ENCODE measurements at regions not wholly inside any gene's neighbourhood (a gene's known extent, or its start where the extent isn't known, plus 50 kb on each side); places are given as distances from the start of the nearest gene placed in this dataset.
"Not testable (repeated sequence)": the region's sequence is repeated elsewhere in the genome, so short reads cannot be mapped to it uniquely, and the experiment has no call there.

DNA sequence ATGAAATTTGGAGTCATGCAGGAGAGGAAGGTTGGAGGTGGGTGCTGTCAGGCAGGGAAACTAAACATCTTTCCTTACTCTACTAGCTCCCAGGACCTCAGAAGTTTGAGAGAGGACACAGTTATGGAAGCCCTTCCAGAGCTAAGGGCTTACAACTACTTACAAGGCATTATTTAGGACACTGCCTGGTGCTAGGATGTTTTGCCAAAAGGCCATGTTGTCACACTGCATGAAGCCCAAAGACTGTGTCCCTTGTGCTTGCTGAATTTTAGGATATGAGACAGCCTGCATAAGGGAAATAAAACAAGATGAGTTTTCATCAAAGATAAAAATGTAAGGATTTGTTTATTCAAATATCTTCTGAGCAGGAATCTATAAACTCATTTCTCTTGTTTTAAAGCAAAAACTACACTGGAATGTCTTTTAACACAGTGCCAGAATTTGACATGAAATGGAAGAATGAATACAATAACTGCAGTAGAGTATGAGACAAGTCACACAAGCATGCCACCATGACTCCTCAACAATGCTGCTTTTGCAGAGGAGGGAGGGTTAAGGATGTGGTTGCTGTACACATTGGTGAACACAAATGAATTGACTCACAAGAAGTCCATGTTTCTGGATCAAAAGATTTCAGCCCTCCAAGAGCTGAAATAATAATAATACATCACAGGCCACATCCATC lies 258.4 kb downstream of the SPRY2 start:
- DNase-seq (ENCODE audit: low spot score): peak; percentile 38

DNA sequence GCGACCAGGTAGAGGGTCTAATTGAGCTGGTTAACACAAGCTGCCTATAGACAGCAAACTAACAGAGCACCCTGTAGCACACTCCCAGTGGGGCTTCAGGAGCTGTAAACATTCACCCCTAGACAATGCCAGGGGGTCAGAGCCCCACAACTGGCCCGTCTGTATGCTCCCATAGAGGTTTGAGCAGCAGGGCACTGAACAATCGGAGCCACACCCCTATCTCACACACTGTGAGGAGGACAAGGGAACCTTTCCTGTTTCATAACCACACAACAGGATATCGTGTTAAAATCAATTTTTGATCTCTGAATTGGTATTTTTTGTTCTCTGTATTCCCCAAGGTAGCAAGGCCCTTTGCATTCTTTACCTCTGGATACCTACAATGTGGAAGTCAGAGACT lies 266.1 kb downstream of the SPRY2 start:
- no peak for DNase-seq (ENCODE audit: low spot score)

DNA sequence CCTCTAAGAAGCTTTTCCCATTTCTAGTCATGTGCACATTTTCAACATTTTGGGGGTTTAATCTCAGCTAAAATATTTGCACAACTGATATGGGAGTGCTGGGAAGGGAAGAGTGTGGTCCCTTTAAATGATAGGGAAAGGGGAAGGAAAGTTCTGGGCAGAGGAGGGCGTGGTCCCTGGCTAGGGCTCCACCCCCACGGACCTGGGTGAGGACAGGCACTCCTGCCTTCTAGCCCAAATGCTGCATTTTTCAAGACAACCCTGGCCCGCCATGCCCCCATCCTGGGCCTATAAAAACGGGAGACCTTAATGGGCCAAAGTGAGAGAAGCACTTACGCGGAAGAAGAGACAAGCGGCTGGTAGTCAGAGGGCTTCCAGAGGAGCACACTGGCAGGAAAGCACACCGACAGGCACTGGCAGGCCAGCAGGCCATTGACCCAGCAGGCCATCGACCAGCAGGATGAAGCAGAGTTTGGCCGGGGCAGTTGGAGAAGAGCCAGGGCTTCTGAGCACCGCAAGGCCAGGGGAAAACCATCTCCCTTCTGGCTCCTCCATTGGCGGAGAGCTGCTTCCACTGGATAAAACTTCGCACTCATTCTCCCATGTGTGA lies 266.7 kb downstream of the SPRY2 start:
- DNase-seq (ENCODE audit: low spot score): no peak

DNA sequence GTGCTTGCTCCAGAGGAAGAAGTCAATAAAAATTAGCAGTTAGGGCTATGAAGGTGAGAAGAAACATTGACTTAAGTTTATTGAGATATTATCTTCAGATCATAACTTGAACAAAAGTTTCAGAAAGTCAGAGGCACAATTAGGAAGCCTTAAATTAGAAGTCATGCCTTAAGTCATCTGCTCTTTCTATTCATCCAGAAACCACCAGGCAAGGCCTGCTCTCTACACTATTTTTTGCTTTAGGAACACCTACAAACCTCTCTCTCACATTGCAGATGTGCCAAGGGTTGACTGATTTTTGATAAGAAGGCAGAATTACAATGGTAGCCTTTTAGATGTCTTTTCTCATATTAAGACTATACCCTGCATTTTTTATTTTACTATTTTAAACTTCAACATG lies 268.7 kb downstream of the SPRY2 start:
- no peak for DNase-seq (ENCODE audit: low spot score)

DNA sequence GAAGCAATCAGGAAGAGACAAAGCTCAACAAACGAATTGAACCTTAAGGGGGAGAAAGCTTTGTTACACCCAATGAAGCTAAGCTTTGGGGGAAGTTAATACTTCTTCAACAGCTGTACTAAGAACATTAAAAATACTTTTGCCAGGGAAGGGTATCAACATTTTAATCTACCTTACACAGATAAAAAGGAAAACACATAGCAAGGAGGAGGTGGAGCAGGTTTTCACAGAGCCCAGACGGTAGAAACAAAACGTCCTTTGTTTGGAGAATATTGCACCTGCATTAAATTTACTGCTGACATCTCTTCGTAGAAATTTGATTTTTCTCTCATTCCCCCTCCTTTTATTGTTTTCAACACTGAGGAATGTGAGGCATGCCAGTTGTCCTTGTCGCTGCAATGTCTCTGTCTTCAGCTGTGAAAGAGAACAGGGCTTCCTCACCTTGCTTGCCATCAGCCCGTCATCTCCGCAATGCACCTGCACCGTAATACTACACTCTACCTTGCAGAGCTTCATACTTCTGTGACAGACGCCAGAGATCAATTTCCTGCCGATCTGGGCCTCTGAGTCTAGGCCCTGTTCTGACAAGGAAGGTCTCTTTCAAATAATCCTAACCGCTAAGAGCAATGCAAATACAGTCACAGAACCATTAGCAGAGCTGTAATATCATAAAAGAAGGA lies 270.8 kb downstream of the SPRY2 start:
- no peak for DNase-seq (ENCODE audit: low spot score)

DNA sequence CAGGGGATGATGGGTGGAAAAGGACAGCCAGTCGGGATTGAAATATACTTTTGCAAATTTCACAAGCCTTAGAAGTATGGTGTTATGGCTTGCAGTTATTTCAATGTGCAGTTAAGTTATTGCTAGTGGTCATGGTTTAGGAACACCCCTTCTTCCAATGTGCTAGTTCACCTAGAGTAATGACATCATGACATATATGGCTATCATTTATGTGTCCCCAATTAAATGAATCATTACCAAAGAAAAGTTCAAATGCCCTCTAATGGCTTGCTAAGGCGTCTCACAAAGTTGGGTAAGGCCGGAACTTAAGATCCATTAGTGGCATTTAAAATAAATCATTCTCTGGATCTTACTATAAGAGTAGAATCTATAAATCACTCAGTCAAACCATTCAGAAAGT lies 271.6 kb downstream of the SPRY2 start:
- no peak for DNase-seq (ENCODE audit: low spot score)

DNA sequence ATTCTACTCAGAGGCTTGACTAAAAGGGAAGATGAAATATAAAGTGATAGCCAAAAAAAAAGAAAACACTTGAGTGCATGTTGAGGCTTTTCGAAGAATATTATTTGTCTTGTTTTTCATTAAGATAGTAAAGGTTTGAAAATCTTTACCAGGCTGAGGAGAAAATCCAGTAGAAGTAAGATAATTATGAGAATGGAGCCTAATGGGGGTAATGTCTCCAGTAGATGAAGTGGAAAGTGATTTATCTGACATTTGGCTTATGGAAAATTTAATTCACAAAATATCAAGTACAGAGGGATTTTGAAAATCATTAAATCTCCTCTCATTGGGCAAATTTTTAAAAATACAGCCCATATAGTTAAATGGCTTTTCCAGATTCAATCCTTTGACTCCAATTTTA lies 274.9 kb downstream of the SPRY2 start:
- no peak for DNase-seq (ENCODE audit: low spot score)

DNA sequence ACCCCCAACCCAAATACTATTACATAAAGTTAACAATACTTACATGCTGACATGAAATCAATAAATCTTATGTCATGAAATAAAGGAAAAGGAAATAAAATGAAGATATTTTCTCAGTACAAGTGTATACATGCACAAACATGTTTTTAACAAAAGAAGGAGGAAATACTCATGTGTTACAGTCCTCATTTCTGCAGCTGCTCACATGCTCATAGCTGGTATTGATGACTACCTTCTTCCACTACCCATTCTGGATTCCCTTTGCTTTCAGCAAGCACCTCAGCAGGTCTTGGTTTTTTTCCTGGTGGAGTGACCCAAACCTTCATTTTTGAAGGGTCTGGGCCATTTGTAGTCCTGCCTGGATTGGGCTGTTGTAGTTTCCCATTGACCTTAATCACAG lies 278.5 kb downstream of the SPRY2 start:
- DNase-seq (ENCODE audit: low spot score): not testable (repeated sequence)

DNA sequence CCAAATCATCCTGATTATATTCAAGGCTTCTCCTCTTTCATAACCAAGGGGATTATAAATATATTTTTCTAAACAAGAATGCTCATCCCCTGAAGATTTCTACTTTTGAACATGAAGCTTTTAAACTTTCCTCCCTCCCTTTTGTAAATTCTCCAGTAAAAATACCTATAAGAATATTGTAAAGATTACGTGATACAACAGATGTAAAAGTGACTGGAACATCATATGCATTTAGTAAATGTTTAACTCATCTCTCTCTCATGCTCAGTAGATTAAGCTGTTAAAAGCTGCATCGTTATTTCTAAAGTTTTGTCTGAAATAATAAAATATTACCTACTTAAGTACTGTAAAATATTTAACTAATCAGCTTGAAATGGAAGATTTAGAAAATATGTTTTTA lies 281.1 kb downstream of the SPRY2 start:
- DNase-seq (ENCODE audit: low spot score): no peak

DNA sequence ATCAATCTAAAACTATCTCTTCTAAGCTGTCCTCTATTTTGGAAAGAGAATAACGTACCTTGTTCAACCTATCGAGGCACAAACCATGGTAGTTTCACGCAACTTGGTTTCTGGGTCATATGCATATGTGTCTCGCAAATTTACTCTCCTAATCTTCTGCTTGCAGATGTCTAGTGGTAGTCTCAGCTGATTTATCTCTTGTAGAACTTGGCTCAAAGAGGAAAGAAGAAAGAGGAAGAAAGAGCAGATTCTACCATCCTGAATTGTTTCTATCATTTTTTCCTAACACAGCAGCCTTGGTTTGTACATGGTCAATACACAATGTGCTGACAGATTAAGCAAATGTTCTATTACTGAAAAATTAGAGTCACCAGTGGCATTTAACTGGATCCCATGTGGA lies 282.3 kb downstream of the SPRY2 start:
- DNase-seq (ENCODE audit: low spot score): no peak

DNA sequence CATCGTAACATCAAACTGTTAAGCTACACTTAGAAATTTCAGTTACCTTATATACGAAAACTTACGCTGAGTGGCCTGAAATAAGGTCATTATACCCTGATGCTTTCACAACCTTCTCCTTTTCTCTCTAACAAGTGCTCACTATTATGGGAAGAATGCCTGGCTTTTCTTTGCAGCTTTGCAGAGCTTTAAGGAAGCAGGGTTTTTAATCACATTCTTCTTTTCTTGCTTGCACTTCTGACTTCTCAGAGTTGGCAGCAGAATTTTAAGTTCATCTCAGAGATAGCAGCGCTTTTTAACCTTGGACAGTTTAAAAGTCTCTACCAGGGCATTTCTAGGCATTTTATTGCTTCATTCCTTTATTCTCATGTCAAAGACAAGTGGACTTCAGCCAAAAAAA lies 285.1 kb downstream of the SPRY2 start:
- no peak for DNase-seq (ENCODE audit: low spot score)

DNA sequence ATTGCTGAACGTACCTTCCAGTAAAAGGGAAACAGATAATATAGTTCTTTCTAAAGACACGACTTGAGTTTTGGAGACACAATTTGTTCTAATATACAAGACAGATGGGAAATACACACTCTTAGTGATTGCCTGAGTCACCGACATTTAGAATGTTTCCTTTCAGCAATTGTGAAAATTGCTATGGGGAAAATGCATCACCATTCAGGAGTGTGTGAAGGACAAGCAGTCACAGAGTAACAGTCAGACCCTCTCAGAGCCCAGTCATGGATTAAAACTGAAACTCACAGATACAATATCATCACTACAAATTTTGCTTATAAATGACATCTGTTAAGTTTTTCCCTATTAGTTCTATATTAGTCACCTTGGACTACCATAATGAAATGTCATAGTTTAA lies 286.1 kb downstream of the SPRY2 start:
- no peak for DNase-seq (ENCODE audit: low spot score)

DNA sequence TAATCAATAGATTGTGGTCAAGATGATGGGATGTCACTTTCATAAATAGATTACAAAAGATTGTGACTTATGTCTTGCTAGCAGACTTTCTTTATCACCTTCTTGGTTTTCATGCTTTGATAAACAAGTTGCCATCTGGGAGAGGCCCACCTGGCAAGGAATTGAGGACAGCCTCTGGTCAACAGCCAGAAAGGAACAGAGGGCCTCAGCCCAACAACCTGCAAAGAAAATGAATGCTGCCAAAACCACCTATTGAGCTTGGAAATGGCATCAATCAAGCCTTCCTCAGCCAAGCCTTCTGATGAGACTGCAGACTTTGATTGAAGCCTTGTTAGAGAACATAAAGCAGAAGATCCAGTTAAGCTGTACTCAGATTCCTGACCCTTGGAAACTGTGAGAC lies 288.6 kb downstream of the SPRY2 start:
- DNase-seq (ENCODE audit: low spot score): no peak

DNA sequence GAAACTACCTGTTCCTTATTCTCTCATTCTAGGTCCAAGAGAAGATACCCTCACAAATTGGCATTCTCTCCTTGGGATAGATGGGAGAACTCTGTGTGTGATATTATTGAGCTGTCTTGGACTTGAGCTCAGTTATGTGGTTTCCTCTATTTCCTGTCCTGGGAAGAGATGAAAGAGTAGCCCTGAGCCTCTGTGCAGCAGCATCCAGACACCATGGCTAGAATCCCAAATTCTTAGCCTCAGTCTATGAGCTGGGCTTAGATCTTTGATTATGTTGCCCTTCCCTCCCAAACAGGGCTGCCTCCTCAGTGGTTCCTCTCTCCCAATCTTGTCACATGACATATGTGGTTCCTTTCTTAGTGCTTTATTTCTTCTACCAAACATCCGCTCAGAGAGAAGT lies 290.7 kb downstream of the SPRY2 start:
- no peak for DNase-seq (ENCODE audit: low spot score)

DNA sequence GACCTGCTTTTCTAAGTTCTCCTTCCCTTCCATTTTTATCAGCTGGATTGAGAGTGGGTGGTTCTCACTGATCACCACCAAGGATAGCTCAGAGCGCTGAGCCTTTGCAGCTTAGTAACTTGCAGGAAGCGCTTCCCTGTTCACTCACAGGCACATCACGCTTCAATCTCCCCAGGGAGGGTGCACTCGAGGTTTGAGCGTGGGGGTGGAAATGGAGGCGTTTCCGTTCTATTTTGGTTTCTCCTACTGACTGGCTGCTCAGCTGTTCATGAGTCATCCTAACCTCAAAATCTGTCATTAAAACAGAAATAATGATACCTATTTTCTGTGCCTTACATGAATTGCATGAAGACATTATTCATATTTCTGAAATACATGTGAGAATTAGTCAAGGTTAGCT lies 292.1 kb downstream of the SPRY2 start:
- peak; percentile 99 for DNase-seq (ENCODE audit: low spot score)

DNA sequence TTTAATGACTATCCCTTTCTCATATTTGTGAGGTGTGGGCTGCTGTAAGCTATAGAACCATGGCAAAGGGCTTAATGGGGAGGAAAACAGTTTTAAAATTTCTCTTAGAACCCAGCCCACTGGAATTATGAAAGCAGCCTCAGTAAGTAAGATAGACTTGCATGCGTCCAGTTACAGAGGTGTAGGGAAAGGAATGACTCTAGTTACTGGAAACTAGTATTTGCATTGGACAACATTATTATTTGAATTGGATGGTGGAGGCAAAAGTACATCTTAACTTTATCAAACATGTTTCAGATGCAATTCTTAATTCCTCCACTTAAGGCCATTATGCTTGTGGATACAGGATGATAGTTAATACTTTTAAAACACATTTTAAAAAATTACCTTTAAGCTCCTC lies 292.9 kb downstream of the SPRY2 start:
- DNase-seq (ENCODE audit: low spot score): no peak

DNA sequence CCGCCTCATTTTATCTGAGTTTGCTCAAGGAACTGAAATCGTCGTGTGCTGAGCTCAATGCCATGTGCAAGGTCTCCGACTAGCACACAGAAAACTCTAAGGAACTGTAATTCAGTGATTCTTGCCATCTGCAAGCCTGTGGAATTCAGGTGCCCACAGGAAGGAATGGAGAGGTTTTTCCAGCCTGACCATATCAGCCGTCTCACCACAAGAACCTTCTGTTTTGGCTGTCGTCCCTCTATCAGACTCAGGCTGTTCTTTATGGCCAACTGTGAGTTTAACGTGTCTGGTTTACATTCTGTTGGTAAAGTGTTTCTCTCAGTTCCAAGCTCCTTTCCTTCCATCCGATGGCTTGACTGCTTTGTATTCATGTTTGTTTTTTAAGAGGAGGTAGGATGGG lies 293.5 kb downstream of the SPRY2 start:
- no peak for DNase-seq (ENCODE audit: low spot score)

DNA sequence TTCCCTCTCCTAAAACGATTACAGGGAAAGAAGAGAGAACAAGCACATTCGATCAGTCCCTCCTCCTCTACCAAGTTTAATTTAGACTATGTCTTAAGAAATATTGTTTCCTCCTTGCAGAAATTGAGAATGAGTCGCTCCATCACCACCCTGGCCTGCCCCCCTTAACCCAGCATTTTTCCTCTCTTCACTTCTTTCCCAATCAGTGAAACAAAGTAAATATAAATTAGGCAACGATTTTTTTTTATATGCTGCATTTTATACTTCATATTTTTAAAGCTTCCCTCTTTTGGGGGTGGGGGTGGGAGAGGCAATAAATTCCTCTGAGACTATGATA lies 300.0 kb downstream of the SPRY2 start:
- DNase-seq (ENCODE audit: low spot score): no peak

DNA sequence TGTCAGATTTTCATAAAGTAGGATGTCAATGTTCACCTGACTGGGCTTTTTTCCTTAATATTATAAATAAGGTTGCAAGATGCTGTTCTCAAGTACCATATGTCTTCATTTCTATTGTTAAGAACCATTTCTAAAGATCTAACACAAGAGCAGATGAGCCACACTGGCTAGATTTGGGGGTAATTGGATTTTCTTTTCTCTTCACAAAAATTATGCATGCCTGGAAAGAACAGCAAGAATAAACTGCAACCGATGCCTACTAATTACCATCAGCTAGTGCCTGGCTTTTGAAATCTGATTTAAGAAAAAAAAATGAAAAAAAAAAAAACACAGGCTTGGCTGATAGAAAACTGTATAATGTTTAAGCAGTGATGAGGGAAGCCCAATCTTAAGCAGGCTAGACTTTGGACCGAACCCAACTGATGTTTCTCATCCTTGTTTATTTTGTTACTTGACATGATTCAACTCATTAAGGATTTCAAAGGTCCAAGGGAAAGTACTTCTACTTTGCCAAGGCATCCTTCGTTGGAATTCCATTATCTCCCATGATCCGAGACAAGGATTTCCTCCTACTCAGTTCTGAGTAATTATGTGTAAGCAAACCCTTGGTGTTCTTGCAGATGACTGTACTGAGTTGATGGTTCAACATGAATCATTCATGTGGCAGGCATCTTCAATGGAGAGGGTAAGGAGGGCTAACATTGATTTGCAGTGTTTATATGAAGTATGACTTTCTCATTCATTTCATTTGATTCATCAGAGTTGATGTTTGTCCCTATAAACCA lies 300.5 kb downstream of the SPRY2 start:
- DNase-seq (ENCODE audit: low spot score): peak; percentile 99

DNA sequence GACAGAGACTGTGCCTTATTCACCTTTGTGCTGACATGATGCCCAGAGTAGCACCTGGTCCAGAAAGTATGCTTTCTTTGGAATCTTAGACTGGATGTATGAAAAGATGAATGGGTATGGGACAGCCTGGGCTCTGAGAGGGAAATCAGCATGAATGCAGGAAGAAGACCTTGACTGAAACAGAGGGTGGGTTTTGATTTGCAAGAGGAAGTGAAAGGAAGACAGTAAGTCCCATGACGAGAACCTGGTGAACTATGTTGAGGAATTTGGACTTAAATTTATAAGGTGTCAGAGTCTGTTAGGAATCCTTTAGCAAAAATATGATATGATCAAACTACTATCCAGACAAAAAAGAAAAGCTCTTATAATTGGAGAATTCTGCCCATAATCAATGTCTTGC lies 301.9 kb downstream of the SPRY2 start:
- DNase-seq (ENCODE audit: low spot score): no peak

DNA sequence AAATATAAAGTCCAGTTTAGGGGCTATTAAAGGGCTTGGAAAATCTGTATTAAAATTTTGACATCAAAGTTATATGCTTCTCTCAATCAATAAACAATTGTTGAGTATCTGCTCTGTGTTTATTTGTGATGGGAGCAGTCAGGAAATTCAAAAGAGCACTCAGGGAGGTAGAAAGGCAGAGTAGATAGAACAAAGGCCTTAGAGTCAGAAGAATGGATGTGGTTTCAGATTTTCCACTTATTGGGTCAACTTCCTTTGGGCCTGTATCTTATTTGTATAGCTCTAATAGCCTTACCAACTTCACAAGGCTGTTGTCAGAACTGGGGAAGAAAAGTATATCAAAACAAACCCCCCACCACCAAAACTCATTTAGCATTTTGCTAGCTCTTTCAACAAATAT lies 302.6 kb downstream of the SPRY2 start:
- DNase-seq (ENCODE audit: low spot score): no peak

DNA sequence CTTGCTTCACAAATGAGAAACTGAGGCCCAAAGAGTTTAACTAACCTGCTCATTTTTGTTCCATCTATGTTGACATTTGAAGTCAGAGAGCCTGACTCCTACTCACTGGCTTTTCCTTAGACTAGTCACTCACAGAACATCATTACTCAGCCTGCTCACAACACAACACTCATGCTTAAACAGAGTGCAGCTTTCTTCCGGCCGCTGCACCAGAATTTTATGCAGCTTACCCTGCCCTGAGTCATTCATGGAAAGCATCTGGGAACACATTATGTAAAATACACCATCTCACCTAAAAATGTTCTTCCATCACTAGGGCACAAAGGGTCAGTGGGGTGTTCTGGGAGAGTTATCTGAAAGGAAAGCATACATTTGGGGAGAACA lies 303.4 kb downstream of the SPRY2 start:
- DNase-seq (ENCODE audit: low spot score): peak; percentile 83

DNA sequence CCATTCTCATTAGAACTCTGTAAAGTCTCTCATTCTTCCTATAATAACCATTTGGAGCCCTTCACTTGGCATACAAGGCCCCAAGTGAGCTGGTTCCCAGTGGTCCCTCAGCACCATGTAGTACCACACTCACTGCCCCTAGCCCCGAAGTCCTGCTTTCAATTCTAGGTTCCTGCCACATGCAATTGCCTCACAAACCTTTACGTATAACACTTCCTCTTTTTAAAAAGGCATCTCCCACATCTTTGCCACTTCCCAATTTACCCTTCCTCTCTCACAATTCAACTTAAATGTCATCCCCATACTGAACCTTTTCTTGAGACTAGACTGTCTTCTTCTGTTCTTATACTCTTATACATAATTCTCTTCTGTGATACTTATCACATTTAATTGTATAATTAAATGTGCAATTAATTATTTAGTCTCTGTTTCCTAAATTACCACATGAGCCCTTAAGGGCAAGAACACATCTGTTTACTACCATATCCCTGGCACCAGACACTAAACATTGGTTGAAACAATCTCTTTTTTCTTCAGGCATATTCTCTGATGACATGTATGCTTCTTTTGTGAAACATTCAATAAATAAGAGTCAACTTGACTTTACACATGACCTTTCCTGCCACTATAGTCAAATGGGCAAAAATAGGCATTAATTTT lies 304.0 kb downstream of the SPRY2 start:
- DNase-seq (ENCODE audit: low spot score): no peak
